ENCODE measurements at regions not wholly inside any gene's neighbourhood (a gene's known extent, or its start where the extent isn't known, plus 50 kb on each side); places are given as distances from the start of the nearest gene placed in this dataset.

DNA sequence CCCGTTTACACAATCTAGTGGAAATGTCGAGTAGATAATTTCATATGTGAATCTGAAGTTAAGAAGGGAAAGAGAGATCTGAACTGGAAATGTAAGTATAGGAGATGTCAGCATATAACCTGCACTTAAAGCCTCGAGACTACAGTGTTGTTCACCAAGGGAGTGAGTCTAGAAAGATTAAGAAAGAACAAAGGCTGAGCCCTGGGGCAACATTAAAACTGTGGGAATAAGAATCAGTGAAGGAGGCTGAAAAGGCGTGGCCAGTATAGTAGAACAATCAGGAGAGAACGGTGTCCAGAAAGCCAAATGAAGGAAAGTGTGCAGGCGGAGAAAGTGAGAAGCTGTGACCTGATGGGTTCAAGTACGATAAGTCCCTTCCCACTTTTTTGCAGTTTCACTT, 118.8 kb upstream of the TENM3 start:
- DNase-seq (ENCODE audit: low read depth in 2 of 2), result no peak

DNA sequence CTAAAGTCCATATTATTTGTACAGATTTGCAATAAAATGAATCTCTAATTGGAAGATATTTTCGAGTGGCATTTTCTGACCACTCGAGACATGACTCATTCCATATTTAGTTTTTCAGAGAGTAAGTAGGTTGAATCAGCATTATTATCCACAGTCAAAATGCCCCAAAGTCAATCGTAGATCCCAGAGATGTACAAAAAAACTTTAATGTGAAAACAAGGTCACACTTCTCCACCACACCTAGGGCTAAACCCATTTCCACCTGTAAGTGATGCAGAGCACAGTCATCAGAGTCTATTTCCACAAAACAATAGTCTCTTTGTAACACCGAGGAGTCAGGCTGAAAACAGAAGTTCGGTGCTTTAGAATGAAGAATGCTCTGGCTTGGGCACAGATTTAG, 117.1 kb upstream of the TENM3 start:
- no peak for DNase-seq (ENCODE audit: low read depth in 2 of 2)

DNA sequence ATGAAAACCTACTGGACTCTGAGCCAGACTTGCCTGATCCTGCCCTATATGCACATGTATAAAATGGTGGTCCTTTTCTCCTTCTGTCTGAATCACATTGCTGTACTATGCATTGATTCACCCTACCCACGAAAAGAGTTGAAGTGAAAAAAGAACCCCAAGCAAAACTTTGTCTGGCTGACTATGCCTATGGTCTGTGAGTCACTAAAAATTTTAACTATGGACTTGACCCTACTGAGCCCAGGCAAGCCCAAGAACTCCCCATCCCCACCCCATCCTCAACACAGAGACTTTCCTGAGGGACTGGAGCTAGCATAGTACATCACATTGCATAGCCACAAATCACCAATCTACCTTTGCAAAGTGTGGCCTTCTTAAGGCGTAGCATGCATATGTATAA, 116.6 kb upstream of the TENM3 start:
- no peak for DNase-seq (ENCODE audit: low read depth in 2 of 2)

GRCh38 chr4:182133033-182133432, 110.2 kb upstream of the TENM3 start:
- DNase-seq (ENCODE audit: low read depth in 2 of 2), result no peak

- DNase-seq (ENCODE audit: low read depth in 2 of 2), result no peak
These were observed 108.9 kb upstream of the TENM3 start for GRCh38 chr4:182134261-182134660.

DNA sequence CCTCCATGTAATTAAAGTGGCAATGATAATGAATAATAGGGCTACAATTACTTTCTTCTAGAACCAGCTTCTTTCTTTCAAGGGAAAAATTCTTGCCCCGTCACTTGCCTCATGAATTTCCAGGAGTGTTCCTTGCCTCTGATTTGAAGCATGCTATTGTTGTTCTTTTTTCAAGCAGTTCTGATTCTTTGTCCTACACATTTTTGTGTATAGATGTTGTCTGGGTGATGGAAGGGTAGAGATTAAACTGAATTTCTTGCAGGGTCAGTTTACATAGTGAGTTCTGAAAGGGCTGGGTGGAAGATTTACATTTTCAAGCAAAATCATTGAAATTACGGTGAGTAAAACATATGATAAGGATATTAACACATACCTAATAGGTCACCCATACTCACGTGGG, 107.0 kb upstream of the TENM3 start:
- no peak for DNase-seq (ENCODE audit: low read depth in 2 of 2)

GRCh38 chr4:182137343-182137742, 105.9 kb upstream of the TENM3 start:
- no peak for DNase-seq (ENCODE audit: low read depth in 2 of 2)

DNA sequence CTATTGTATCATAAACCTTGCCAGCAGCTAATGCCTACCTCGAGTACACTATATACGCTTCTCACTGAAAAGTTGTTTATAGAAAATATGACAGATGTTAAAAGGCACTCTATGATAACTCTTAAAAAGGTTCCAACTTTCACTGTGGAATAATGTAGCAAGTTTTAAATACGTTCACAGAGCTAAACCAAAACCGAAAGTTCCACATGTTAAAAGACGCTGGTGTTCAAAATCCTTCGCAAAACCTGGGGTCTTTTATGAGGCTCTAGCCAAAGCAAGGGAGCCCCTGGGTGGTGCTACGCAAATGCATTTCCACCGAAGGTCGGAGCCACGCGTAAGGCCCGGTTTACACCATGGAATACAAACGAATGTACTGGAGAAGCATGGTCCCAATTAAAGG, 103.7 kb upstream of the TENM3 start:
- DNase-seq (ENCODE audit: low read depth in 2 of 2), result no peak

- DNase-seq (ENCODE audit: low read depth in 2 of 2), result no peak
These were observed 102.7 kb upstream of the TENM3 start for GRCh38 chr4:182140547-182140946.

DNA sequence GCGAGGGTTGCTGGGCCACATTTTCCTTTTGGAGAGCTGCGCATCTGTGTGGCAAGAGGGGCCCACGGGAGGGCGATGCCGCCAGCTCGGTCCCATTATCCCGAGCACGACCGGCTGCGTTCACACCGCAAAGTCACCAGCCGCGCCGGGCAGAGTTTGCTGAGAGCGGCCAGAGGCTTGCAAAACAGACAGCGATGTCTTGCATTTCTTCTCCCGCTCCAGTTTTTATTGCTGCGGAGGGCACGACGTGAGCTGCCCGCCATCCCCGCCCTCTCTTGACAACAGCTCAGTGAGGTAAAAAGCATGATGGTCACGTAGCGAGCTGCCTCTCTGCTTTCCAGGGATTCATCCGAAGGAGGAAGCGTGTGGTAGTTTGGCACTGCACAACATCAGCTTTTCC, 102.1 kb upstream of the TENM3 start:
- no peak for DNase-seq (ENCODE audit: low read depth in 2 of 2)

DNA sequence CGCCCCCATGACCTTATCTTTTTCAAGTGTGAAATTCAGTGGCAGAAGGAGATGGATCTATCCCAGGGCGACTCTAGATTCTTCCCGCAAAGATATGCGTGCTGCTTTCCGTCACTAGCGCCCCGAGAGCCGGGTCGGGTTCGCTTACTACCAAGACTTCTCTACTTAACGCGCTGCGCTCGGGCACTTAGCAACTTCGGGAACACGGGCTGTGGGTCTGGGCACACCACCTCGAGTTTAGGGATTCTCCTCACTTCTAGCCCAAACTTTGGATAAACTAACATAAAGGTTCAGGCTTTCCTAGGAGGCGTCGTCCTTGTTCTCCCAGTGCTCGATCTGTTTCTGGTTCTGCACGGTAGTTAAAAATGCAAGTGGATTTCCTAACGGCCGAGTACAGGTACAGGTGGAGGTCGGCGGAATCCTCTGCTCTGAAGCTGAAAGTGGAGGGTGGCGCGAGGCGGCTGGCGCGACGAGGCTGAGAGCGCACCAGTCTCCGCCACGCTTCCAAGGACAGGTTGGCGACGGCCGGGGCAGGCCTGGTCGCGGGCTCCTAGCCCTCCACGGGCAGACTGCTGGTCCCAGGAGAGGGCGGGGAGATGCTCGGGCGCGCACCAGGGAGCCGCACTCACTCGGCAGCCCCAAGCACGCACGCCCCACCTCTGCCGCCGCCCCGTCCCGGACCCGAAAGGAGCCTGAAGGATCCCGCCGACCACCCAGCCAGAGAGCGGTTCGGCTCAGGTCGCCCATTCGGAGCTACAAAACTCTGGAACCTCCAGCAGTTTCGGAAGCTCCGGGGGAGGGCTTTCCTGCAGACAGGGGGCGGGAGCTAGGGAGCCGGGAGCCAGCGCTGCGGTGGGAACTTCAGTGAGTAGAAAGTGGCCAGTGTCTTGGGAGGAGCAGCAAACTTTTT, 100.8 kb upstream of the TENM3 start:
- DNase-seq (ENCODE audit: low read depth in 2 of 2), result no peak

DNA sequence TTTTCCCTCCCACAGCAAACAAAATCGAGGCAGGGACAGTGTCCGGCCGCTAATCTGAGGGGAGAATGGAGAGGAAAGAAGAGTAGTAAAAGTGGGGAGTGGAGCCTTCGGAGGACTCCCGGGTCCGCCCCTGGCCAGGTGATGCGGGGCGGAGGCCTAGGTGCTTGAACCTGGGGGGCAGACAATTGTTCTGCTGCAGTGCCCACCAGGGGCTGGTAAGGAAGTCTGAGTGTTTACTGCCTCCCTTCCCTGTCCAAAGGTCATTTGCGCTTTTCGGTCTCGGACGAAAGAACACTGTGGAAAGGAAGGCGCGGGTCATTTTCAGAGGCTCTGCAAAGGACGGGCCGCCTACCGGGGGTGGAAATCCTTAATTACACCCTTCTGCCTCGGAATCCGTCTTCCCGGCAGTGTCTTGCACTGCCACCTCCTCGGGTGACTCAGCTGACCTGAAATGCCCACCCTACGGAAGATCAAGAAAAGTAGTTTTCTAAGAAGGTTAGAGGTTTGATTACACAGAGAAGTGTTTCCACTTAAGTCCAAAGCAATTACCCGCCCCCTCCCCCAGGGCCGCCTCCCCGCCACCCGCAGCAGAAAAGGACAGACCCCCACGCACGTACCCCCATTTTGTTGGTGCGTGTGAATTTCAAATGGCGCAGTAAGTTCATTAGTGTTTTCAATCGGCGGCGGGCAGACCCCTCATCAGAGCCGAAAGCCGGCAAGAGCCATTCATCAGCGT, 99.9 kb upstream of the TENM3 start:
- DNase-seq (ENCODE audit: low read depth in 2 of 2), result no peak

- no peak for DNase-seq (ENCODE audit: low read depth in 2 of 2)
These were observed 99.2 kb upstream of the TENM3 start for GRCh38 chr4:182143822-182144625.

- no peak for DNase-seq (ENCODE audit: low read depth in 2 of 2)
These were observed 98.4 kb upstream of the TENM3 start for GRCh38 chr4:182144626-182145333.

- no peak for DNase-seq (ENCODE audit: low read depth in 2 of 2)
These were observed 97.8 kb upstream of the TENM3 start for GRCh38 chr4:182145334-182145905.

DNA sequence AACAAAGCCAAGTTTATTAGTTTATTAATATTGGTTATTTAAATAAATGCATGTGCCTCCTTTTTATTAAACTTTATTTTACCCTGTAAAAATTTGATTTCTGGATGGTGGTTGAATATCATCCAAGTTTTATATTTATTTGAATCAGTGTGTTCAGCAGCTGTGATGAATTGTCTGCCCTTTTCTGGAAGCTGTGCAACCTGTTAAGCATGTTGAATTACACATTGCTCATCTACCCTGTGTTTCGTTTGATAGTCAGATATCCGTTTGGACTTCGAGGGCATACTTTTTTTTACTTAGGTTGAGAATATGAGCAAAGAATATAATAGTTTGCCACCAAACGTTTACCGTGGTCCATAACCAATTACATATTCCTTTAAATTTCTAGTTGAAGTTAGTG, 95.8 kb upstream of the TENM3 start:
- DNase-seq (ENCODE audit: low read depth in 2 of 2), result no peak

GRCh38 chr4:182150645-182151044, 92.6 kb upstream of the TENM3 start:
- no peak for DNase-seq (ENCODE audit: low read depth in 2 of 2)

DNA sequence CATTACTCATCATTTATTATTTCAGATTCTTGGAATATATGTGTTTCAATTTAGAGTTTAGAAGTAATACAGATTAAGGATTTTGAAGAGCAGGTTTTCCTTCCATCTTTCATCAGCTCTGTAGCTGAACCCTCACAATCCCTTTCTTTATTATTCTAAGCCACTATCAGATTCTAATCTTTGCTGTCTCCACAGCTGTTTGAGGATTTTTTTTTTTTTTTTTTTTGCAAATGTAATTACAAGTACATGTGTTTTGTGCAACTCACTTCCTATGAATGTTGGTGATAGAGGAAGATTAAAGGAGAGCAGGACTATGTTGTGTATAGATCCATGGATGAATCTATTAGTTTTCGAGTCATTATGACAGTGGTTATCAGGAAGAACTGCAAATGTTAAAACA, 87.4 kb upstream of the TENM3 start:
- no peak for DNase-seq (ENCODE audit: low read depth in 2 of 2)

- no peak for DNase-seq (ENCODE audit: low read depth in 2 of 2)
These were observed 80.0 kb upstream of the TENM3 start for GRCh38 chr4:182163180-182163579.

DNA sequence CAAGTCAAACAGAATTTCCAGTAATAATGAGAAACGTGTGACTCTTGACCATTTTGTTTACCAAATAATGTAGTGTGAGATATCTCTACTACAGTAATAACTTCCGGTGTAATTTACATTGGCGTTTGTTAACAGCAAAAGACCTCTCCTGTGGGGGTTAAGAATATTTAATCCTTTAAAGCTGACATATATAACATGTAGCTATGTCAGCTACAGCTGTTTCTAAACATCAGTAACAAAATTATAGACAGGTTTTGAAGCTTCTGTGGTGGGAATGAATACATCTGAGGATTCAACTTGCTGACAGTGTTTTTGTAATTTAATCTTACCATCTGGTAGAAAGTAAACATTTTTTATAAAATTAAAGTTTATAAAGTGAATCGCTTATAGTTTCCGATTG, 73.6 kb upstream of the TENM3 start:
- no peak for DNase-seq (ENCODE audit: low read depth in 2 of 2)

DNA sequence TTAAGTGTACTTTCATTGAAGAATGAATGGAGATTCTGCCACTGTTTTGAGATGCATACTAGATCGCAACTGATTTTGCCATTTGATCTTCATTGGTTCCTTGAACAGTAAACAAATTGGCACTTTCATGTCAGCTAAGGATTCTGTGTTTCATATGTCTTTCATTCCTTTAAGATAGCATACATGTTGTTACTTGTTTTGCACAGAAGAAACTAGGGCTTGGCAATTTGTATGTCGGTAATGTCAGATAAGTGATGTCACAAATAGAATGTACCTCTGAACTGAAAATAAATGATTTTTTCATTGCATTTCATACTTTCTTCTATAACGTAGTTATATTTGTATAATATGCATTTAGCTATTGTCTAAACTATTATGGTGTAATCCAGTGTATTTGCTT, 73.2 kb upstream of the TENM3 start:
- no peak for DNase-seq (ENCODE audit: low read depth in 2 of 2)
